ENCODE measurements at regions not wholly inside any gene's neighbourhood (a gene's known extent, or its start where the extent isn't known, plus 50 kb on each side); places are given as distances from the start of the nearest gene placed in this dataset.
A peak's percentile ranks its signal among the peaks of the same experiment; 100 is the strongest.

- no peak for DNase-seq
These were observed 105.2 kb downstream of the RBM43 start for GRCh38 chr2:151156431-151156830.

GRCh38 chr2:151153601-151154000 is 108.1 kb downstream of the RBM43 start:
- no peak for DNase-seq

GRCh38 chr2:151150331-151151320 is 111.0 kb downstream of the RBM43 start:
- no peak for DNase-seq

GRCh38 chr2:151138507-151138906 is 123.2 kb downstream of the RBM43 start:
- peak; percentile 43 for DNase-seq

GRCh38 chr2:151137526-151137925 is 124.1 kb downstream of the RBM43 start:
- no peak for DNase-seq

- DNase-seq: peak; percentile 32
These were observed 141.7 kb downstream of the RBM43 start for GRCh38 chr2:151120011-151120410.

GRCh38 chr2:151119374-151119773 is 142.3 kb downstream of the RBM43 start:
- DNase-seq: no peak

- no peak for DNase-seq
These were observed 143.4 kb downstream of the RBM43 start for GRCh38 chr2:151118269-151118668.

GRCh38 chr2:151114874-151115273 is 146.8 kb downstream of the RBM43 start:
- DNase-seq: no peak

GRCh38 chr2:151113318-151113717 is 148.3 kb downstream of the RBM43 start:
- no peak for DNase-seq

GRCh38 chr2:151111599-151112278 is 149.9 kb downstream of the RBM43 start:
- DNase-seq: no peak

- DNase-seq: no peak
These were observed 154.7 kb downstream of the RBM43 start for GRCh38 chr2:151106805-151107506.

- DNase-seq: no peak
These were observed 158.1 kb downstream of the RBM43 start for GRCh38 chr2:151103551-151103950.

GRCh38 chr2:151102226-151102625 is 159.4 kb downstream of the RBM43 start:
- peak; percentile 44 for DNase-seq

- DNase-seq: no peak
These were observed 162.8 kb downstream of the RBM43 start for GRCh38 chr2:151098841-151099240.

- DNase-seq: peak; percentile 24
These were observed 163.8 kb downstream of the RBM43 start for GRCh38 chr2:151097895-151098294.

- DNase-seq: peak; percentile 71
These were observed 164.5 kb downstream of the RBM43 start for GRCh38 chr2:151097128-151097527.

- DNase-seq: no peak
These were observed 165.4 kb downstream of the RBM43 start for GRCh38 chr2:151096235-151096634.

GRCh38 chr2:151095463-151095862 is 166.2 kb downstream of the RBM43 start:
- no peak for DNase-seq

- DNase-seq: no peak
These were observed 170.1 kb downstream of the RBM43 start for GRCh38 chr2:151091583-151091982.

- DNase-seq: no peak
These were observed 174.3 kb downstream of the RBM43 start for GRCh38 chr2:151087377-151087776.

- DNase-seq: peak; percentile 54
These were observed 176.5 kb downstream of the RBM43 start for GRCh38 chr2:151085181-151085611.
